ENCODE measurements at regions not wholly inside any gene's neighbourhood (a gene's known extent, or its start where the extent isn't known, plus 50 kb on each side); places are given as distances from the start of the nearest gene placed in this dataset.

- ChIA-PET RAD21 (ENCODE audit: unreplicated experiment) (no interaction called here), POLR2A (no interaction called here), SMC1A (ENCODE audit: uncharacterized antibody, unreplicated experiment) (interaction anchor here (1.1 kb wide), 1 partner anchor 44 kb away, joined by 3 read pairs; no protein-coding TSS in a partner anchor), CTCF (no interaction called here)
- H3K9ac ChIP-seq (ENCODE audit: control insufficient read depth, insufficient read depth, low read length) = no peak overlapping the region
- BruUV-seq (replicated peaks) = no TSS peak
- no peaks in the 10 kb centered on the region for H3K4me1 ChIP-seq (ENCODE audit: control insufficient read depth, insufficient read depth, low read length)
- in situ Hi-C loops (cut with MboI) (no loop called here), intact Hi-C loops (cut with micrococcal nuclease; ENCODE audit: unreplicated experiment) (no loop called here)
- no peak overlapping the region for H2AFZ ChIP-seq (ENCODE audit: control insufficient read depth, low read depth, low read length)
- H3K79me2 ChIP-seq (ENCODE audit: control insufficient read depth, insufficient read depth, low read length) = no peaks in the 10 kb centered on the region
- no peak overlapping the region for H3K4me2 ChIP-seq (ENCODE audit: control insufficient read depth, insufficient read depth)
- no peaks in the 10 kb centered on the region for H3K36me3 ChIP-seq (ENCODE audit: control insufficient read depth in 2 of 2, insufficient read depth in 2 of 2, low read length in 1 of 2)
- H4K20me1 ChIP-seq (ENCODE audit: control insufficient read depth, insufficient read depth) = no peaks in the 10 kb centered on the region
- no peaks in the 10 kb centered on the region; a peak in 1 of 4 replicates for H3K27me3 ChIP-seq (replicated peaks in 1 of 2; ENCODE audit: control insufficient read depth in 2 of 2, insufficient read depth in 2 of 2, low read length in 1 of 2)
- no peaks in the 10 kb centered on the region for H3K9me3 ChIP-seq (replicated peaks; ENCODE audit: control insufficient read depth, insufficient read depth, low read length)
- no peak overlapping the region for H3K27ac ChIP-seq (ENCODE audit: control insufficient read depth, insufficient read depth)
- DNase-seq (ENCODE audit: low read depth, low spot score) (no peak), FAIRE-seq (no peak), ATAC-seq (no peak)
- H3K4me3 ChIP-seq = no peak overlapping the region
- TF ChIP-seq MTA3 (IDR thresholded peaks at IDR 0.05; ENCODE audit: borderline replicate concordance, low read length) (no peak), LARP7 (IDR thresholded peaks at IDR 0.05) (no peak), ZNF207 (IDR thresholded peaks at IDR 0.05; ENCODE audit: borderline replicate concordance) (no peak), SIX5 (IDR thresholded peaks at IDR 0.05; ENCODE audit: low read depth, low read length, severe bottlenecking) (no peak), ZBED1 (IDR thresholded peaks at IDR 0.05; ENCODE audit: borderline replicate concordance) (no peak), TCF7 (IDR thresholded peaks at IDR 0.05; ENCODE audit: borderline replicate concordance) (no peak), YY1 (IDR thresholded peaks at IDR 0.05; ENCODE audit: low read depth, low read length) (no peak), ESRRA (IDR thresholded peaks at IDR 0.05; ENCODE audit: low read length) (no peak)
- TF ChIP-seq, protein P1, sequence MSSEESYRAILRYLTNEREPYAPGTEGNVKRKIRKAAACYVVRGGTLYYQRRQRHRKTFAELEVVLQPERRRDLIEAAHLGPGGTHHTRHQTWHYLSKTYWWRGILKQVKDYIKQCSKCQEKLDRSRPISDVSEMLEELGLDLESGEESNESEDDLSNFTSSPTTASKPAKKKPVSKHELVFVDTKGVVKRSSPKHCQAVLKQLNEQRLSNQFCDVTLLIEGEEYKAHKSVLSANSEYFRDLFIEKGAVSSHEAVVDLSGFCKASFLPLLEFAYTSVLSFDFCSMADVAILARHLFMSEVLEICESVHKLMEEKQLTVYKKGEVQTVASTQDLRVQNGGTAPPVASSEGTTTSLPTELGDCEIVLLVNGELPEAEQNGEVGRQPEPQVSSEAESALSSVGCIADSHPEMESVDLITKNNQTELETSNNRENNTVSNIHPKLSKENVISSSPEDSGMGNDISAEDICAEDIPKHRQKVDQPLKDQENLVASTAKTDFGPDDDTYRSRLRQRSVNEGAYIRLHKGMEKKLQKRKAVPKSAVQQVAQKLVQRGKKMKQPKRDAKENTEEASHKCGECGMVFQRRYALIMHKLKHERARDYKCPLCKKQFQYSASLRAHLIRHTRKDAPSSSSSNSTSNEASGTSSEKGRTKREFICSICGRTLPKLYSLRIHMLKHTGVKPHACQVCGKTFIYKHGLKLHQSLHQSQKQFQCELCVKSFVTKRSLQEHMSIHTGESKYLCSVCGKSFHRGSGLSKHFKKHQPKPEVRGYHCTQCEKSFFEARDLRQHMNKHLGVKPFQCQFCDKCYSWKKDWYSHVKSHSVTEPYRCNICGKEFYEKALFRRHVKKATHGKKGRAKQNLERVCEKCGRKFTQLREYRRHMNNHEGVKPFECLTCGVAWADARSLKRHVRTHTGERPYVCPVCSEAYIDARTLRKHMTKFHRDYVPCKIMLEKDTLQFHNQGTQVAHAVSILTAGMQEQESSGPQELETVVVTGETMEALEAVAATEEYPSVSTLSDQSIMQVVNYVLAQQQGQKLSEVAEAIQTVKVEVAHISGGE (CRISPR knock-in tag; IDR thresholded peaks at IDR 0.05) = no peak
- 32% methylated on average over 5 of the region's 5 CpGs for WGBS (ENCODE audit: insufficient coverage, insufficient replicate concordance, low lambda C conversion rate, missing lambda C conversion rate)
These were observed 55.4 kb upstream of the ALDH1A3 start for GRCh38 chr15:100824211-100824610.

Measured in GM12878 (cell line).